HEK293 (cell line): ENCODE measurements at regions not wholly inside any gene's neighbourhood (a gene's known extent, or its start where the extent isn't known, plus 50 kb on each side); places are given as distances from the start of the nearest gene placed in this dataset.

ENCODE experiments used
- CTCF ChIA-PET: fragments of 350-600 bp; formaldehyde crosslinking; extraction: SDS; loops from one replicate; lab custom pipeline; 2021; ENCODE audit warnings: antibody characterized with exemption; lab: Yijun Ruan, JAX
- POLR2A ChIA-PET: fragments of 300-600 bp; formaldehyde crosslinking; extraction: SDS; loops from one replicate; lab custom pipeline; 2020; ENCODE audit warnings: antibody characterized with exemption, inconsistent platforms; lab: Yijun Ruan, JAX
- H3K27ac ChIP-seq: fragments of 200-500 bp; sonication (Bioruptor generic); 2 replicates; pipeline ENCODE4 v1.5.1; 2014; ENCODE audit warnings: low read depth, low read length, control low read depth, inconsistent platforms; ENCODE audit errors: extremely low read depth
- H3K36me3 ChIP-seq, 2 experiments: fragments of 200-500 bp in 1 of 2; sonication (Bioruptor generic) in 1 of 2; 1 replicate in 1 of 2; 2 replicates in 1 of 2; pipeline ENCODE4 v1.5.1; 2014 to 2017; ENCODE audit warnings: inconsistent platforms in 2 of 2, low read length in 2 of 2; ENCODE audit not compliant: control insufficient read depth in 2 of 2, insufficient read depth in 1 of 2
- H3K4me1 ChIP-seq: fragments of 200-500 bp; sonication (Bioruptor generic); 2 replicates; pipeline ENCODE4 v1.5.1; 2014; ENCODE audit warnings: mild to moderate bottlenecking, low read length, inconsistent platforms; ENCODE audit not compliant: control insufficient read depth, insufficient read depth
- H3K4me3 ChIP-seq: 2 replicates; pipeline ENCODE4 v1.5.1; 2011; ENCODE audit warnings: low read depth, mild to moderate bottlenecking, control low read depth, low read length, moderate library complexity
- H3K9me3 ChIP-seq: fragments of 200-500 bp; sonication (Bioruptor generic); 2 replicates; pipeline ENCODE4 v1.5.1; 2014; ENCODE audit warnings: low read depth, low read length, inconsistent platforms; ENCODE audit not compliant: control insufficient read depth, insufficient read depth
- MYNN ChIP-seq: fragments of 450-650 bp; formaldehyde crosslinking; IDR thresholded peaks from 2 replicates; pipeline ENCODE4 v1.5.1; 2016; ENCODE audit warnings: missing biosample characterization, missing genetic modification characterization, borderline replicate concordance
- PRDM4 ChIP-seq: fragments of 450-650 bp; formaldehyde crosslinking; IDR thresholded peaks from 2 replicates; pipeline ENCODE4 v1.5.1; 2017; ENCODE audit warnings: missing biosample characterization, missing genetic modification characterization
- REST ChIP-seq: fragments of 450-650 bp; formaldehyde crosslinking; IDR thresholded peaks from 2 replicates; pipeline ENCODE4 v1.5.1; 2016; ENCODE audit warnings: missing biosample characterization, missing genetic modification characterization
- SP2 ChIP-seq: fragments of 450-650 bp; formaldehyde crosslinking; IDR thresholded peaks from 2 replicates; pipeline ENCODE4 v1.5.1; 2016; ENCODE audit warnings: missing biosample characterization, missing genetic modification characterization
- SP7 ChIP-seq: fragments of 450-650 bp; formaldehyde crosslinking; IDR thresholded peaks from 2 replicates; pipeline ENCODE4 v1.5.1; 2016; ENCODE audit warnings: missing biosample characterization, missing genetic modification characterization
- ZIC2 ChIP-seq: fragments of 450-650 bp; formaldehyde crosslinking; IDR thresholded peaks from 2 replicates; pipeline ENCODE4 v1.5.1; 2016; ENCODE audit warnings: missing biosample characterization, missing genetic modification characterization
- ZNF132 ChIP-seq: fragments of 450-650 bp; formaldehyde crosslinking; IDR thresholded peaks from 2 replicates; pipeline ENCODE4 v1.5.1; 2017; ENCODE audit warnings: missing biosample characterization, missing genetic modification characterization, borderline replicate concordance
- ZNF211 ChIP-seq: fragments of 450-650 bp; formaldehyde crosslinking; IDR thresholded peaks from 2 replicates; pipeline ENCODE4 v1.5.1; 2016; ENCODE audit warnings: low read depth, missing biosample characterization, missing genetic modification characterization
- ZNF391 ChIP-seq: fragments of 450-650 bp; formaldehyde crosslinking; IDR thresholded peaks from 2 replicates; pipeline ENCODE4 v1.5.1; 2016; ENCODE audit warnings: low read depth, missing biosample characterization, missing genetic modification characterization, borderline replicate concordance
- ZNF518A ChIP-seq: fragments of 450-650 bp; formaldehyde crosslinking; conservative IDR thresholded peaks from 2 replicates; pipeline ENCODE4 v1.5.1; 2016; ENCODE audit warnings: low read depth, missing biosample characterization, missing genetic modification characterization
- ZNF692 ChIP-seq: fragments of 450-650 bp; formaldehyde crosslinking; IDR thresholded peaks from 2 replicates; pipeline ENCODE4 v1.5.1; 2016; ENCODE audit warnings: missing biosample characterization, missing genetic modification characterization
- TF ChIP-seq, protein P1 (sequence below): fragments of 450-650 bp; formaldehyde crosslinking; IDR thresholded peaks from 2 replicates; pipeline ENCODE4 v1.5.1; 2016; ENCODE audit warnings: missing biosample characterization, missing genetic modification characterization

- TF ChIP-seq REST (no peak), PRDM4 (no peak), ZNF211 (tag by site-specific recombination) (no peak), ZNF132 (tag by site-specific recombination) (no peak), SP2 (tag by site-specific recombination) (no peak), ZNF391 (tag by site-specific recombination) (no peak), SP7 (tag by site-specific recombination) (no peak), ZNF692 (tag by site-specific recombination) (no peak), MYNN (tag by site-specific recombination) (no peak), ZNF518A (no peak), ZIC2 (tag by site-specific recombination) (no peak)
- TF ChIP-seq, protein P1, sequence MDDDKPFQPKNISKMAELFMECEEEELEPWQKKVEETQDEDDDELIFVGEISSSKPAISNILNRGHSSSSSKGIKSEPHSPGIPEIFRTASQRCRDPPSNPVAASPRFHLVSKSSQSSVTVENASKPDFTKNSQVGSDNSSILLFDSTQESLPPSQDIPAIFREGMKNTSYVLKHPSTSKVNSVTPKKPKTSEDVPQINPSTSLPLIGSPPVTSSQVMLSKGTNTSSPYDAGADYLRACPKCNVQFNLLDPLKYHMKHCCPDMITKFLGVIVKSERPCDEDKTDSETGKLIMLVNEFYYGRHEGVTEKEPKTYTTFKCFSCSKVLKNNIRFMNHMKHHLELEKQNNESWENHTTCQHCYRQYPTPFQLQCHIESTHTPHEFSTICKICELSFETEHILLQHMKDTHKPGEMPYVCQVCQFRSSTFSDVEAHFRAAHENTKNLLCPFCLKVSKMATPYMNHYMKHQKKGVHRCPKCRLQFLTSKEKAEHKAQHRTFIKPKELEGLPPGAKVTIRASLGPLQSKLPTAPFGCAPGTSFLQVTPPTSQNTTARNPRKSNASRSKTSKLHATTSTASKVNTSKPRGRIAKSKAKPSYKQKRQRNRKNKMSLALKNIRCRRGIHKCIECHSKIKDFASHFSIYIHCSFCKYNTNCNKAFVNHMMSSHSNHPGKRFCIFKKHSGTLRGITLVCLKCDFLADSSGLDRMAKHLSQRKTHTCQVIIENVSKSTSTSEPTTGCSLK (tag by site-specific recombination) = no peak
- Histone ChIP-seq H3K36me3 (no peaks in the 10 kb centered on the region), H3K27ac (no peak overlapping the region), H3K4me1 (no peaks in the 10 kb centered on the region), H3K9me3 (no peaks in the 10 kb centered on the region), H3K4me3 (no peak overlapping the region)
- ChIA-PET POLR2A (no interaction called here), CTCF (interaction anchor here (0.7 kb wide), 1 partner anchor 331 kb away, joined by 3 read pairs; no protein-coding TSS in a partner anchor)
These were observed 371.6 kb downstream of the AMY1C start for GRCh38 chr1:104121271-104121670.
